ENCODE measurements at regions not wholly inside any gene's neighbourhood (a gene's known extent, or its start where the extent isn't known, plus 50 kb on each side); places are given as distances from the start of the nearest gene placed in this dataset.

GRCh38 chr6:137399881-137400443 is 94.2 kb downstream of the OLIG3 start:
- no peaks in the 10 kb centered on the region for H3K4me1 ChIP-seq (ENCODE audit: control insufficient read depth in 1 of 2, insufficient read depth in 1 of 2, low read depth in 1 of 2, low read length in 1 of 2)
- no peak overlapping the region for H3K27ac ChIP-seq
- H3K27me3 ChIP-seq: peaks cover 12% of the 10 kb centered on the region
- H3K9me3 ChIP-seq: no peaks in the 10 kb centered on the region
- H3K4me3 ChIP-seq (ENCODE audit: low read depth in 1 of 2, low read length in 1 of 2): no peak overlapping the region
- H3K36me3 ChIP-seq: no peaks in the 10 kb centered on the region
- TF ChIP-seq CTCF (IDR thresholded peaks at IDR 0.05): no peak

- no peak overlapping the region for H3K4me3 ChIP-seq (ENCODE audit: low read depth in 1 of 2, low read length in 1 of 2)
- H3K27ac ChIP-seq: no peak overlapping the region
- no peaks in the 10 kb centered on the region for H3K4me1 ChIP-seq (ENCODE audit: control insufficient read depth in 1 of 2, insufficient read depth in 1 of 2, low read depth in 1 of 2, low read length in 1 of 2)
- H3K36me3 ChIP-seq: no peaks in the 10 kb centered on the region
- TF ChIP-seq CTCF (IDR thresholded peaks at IDR 0.05): no peak
- no peaks in the 10 kb centered on the region for H3K9me3 ChIP-seq
- H3K27me3 ChIP-seq: peaks cover 9% of the 10 kb centered on the region
Measured at GRCh38 chr6:137395316-137395715, 98.9 kb downstream of the OLIG3 start.

GRCh38 chr6:137391061-137391814 is 103.0 kb downstream of the OLIG3 start:
- Histone ChIP-seq H3K36me3 (no peaks in the 10 kb centered on the region), H3K4me1 (ENCODE audit: control insufficient read depth in 1 of 2, insufficient read depth in 1 of 2, low read depth in 1 of 2, low read length in 1 of 2) (no peaks in the 10 kb centered on the region), H3K27ac (no peak overlapping the region), H3K4me3 (ENCODE audit: low read depth in 1 of 2, low read length in 1 of 2) (no peak overlapping the region), H3K27me3 (peaks cover 19% of the 10 kb centered on the region), H3K9me3 (no peaks in the 10 kb centered on the region)
- TF ChIP-seq CTCF (IDR thresholded peaks at IDR 0.05): no peak

GRCh38 chr6:137390334-137390733 is 103.9 kb downstream of the OLIG3 start:
- no peak overlapping the region for H3K4me3 ChIP-seq (ENCODE audit: low read depth in 1 of 2, low read length in 1 of 2)
- H3K4me1 ChIP-seq (ENCODE audit: control insufficient read depth in 1 of 2, insufficient read depth in 1 of 2, low read depth in 1 of 2, low read length in 1 of 2): no peaks in the 10 kb centered on the region
- peaks cover 19% of the 10 kb centered on the region for H3K27me3 ChIP-seq
- no peak overlapping the region for H3K27ac ChIP-seq
- H3K9me3 ChIP-seq: no peaks in the 10 kb centered on the region
- no peaks in the 10 kb centered on the region for H3K36me3 ChIP-seq
- TF ChIP-seq CTCF (IDR thresholded peaks at IDR 0.05): no peak

- no peak overlapping the region for H3K27ac ChIP-seq
- no peaks in the 10 kb centered on the region for H3K9me3 ChIP-seq
- H3K36me3 ChIP-seq: no peaks in the 10 kb centered on the region
- H3K4me3 ChIP-seq (ENCODE audit: low read depth in 1 of 2, low read length in 1 of 2): no peak overlapping the region
- no peaks in the 10 kb centered on the region for H3K4me1 ChIP-seq (ENCODE audit: control insufficient read depth in 1 of 2, insufficient read depth in 1 of 2, low read depth in 1 of 2, low read length in 1 of 2)
- H3K27me3 ChIP-seq: peaks cover 19% of the 10 kb centered on the region
- TF ChIP-seq CTCF (IDR thresholded peaks at IDR 0.05): no peak
Measured at GRCh38 chr6:137389150-137389704, 105.0 kb downstream of the OLIG3 start.

Data from neutrophil (primary cell).